ENCODE measurements at regions not wholly inside any gene's neighbourhood (a gene's known extent, or its start where the extent isn't known, plus 50 kb on each side); places are given as distances from the start of the nearest gene placed in this dataset.

DNA sequence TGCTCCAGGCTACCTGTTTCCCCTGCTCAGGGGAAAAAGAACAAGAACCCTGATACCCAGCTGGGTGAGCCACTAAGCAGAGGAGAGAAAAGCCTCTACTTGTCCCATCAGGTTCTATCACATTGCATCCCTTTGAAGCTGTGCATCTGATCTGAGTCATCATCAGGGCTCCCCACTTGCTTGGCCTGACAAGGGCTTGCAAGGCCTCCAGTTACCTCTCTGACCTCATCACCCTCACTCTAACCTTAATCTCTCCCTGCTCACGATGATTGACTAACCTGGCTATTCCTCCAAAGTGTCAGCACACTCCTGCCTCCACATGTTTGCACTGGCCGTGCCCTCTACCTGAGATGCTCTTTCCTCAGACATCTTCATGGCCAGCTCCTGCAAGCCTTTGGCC, 309.5 kb upstream of the CHD6 start:
- TF ChIP-seq, protein P1, sequence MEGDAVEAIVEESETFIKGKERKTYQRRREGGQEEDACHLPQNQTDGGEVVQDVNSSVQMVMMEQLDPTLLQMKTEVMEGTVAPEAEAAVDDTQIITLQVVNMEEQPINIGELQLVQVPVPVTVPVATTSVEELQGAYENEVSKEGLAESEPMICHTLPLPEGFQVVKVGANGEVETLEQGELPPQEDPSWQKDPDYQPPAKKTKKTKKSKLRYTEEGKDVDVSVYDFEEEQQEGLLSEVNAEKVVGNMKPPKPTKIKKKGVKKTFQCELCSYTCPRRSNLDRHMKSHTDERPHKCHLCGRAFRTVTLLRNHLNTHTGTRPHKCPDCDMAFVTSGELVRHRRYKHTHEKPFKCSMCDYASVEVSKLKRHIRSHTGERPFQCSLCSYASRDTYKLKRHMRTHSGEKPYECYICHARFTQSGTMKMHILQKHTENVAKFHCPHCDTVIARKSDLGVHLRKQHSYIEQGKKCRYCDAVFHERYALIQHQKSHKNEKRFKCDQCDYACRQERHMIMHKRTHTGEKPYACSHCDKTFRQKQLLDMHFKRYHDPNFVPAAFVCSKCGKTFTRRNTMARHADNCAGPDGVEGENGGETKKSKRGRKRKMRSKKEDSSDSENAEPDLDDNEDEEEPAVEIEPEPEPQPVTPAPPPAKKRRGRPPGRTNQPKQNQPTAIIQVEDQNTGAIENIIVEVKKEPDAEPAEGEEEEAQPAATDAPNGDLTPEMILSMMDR (IDR thresholded peaks at IDR 0.05): no peak
- Mint-ChIP-seq H3K27ac (no peak overlapping the region), H3K27me3 (ENCODE audit: low read depth, poor library complexity) (no peaks in the 10 kb centered on the region), H3K36me3 (ENCODE audit: low read depth) (no peaks in the 10 kb centered on the region), H3K9me3 (peaks cover 5% of the 10 kb centered on the region), H3K4me3 (no peak overlapping the region), H3K4me1 (peaks cover 6% of the 10 kb centered on the region)
- DNase-seq: no peak

DNA sequence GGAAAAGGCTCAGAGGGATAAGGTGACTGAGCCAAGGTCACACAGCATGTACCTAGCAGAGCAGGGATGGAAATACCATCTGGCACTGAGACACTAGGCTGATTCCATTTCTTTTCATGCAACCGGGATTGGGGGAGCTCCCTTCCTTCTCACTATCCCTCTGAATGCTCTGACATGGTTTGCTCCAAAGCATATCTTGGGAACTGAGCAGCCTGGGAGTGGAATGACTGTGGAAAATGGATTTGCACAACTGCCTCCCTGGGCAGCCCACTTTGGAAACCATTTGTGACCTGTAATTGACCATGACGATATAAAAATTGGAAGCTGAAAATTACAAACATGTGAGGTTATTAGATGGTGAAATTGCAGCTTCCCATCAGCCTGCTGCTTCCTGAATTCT, 309.0 kb upstream of the CHD6 start:
- H3K4me1 Mint-ChIP-seq: peaks cover 6% of the 10 kb centered on the region
- TF ChIP-seq, protein P1 (IDR thresholded peaks at IDR 0.05): no peak
- H3K9me3 Mint-ChIP-seq: peaks cover 5% of the 10 kb centered on the region
- no peak overlapping the region for H3K27ac Mint-ChIP-seq
- DNase-seq: no peak
- H3K4me3 Mint-ChIP-seq: no peak overlapping the region
- H3K27me3 Mint-ChIP-seq (ENCODE audit: low read depth, poor library complexity): no peaks in the 10 kb centered on the region
- H3K36me3 Mint-ChIP-seq (ENCODE audit: low read depth): no peaks in the 10 kb centered on the region

DNA sequence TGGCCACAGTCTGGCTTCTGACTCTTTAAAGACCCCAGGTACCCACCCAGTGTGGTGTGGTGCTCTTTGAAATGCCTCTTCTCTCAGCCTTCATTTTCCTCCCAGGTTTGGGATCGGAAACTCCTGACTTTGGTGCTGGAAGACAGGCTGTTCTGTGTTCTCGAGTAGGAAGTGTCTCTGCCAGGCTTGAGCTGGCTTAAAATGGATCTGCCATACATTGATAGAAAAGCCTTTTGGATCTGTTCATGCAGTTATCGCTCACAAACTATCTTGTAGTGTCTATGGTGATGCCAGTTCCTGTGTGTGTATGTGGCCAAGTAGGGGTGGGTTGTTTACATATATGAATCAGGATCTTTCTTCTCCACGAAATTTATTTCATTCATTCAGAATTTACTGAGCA, 307.3 kb upstream of the CHD6 start:
- TF ChIP-seq, protein P1 (IDR thresholded peaks at IDR 0.05): no peak
- H3K4me3 Mint-ChIP-seq: no peak overlapping the region
- H3K36me3 Mint-ChIP-seq (ENCODE audit: low read depth): no peaks in the 10 kb centered on the region
- no peaks in the 10 kb centered on the region for H3K27me3 Mint-ChIP-seq (ENCODE audit: low read depth, poor library complexity)
- H3K4me1 Mint-ChIP-seq: peaks cover 6% of the 10 kb centered on the region
- no peak overlapping the region for H3K27ac Mint-ChIP-seq
- DNase-seq: no peak
- H3K9me3 Mint-ChIP-seq: peaks cover 4% of the 10 kb centered on the region

DNA sequence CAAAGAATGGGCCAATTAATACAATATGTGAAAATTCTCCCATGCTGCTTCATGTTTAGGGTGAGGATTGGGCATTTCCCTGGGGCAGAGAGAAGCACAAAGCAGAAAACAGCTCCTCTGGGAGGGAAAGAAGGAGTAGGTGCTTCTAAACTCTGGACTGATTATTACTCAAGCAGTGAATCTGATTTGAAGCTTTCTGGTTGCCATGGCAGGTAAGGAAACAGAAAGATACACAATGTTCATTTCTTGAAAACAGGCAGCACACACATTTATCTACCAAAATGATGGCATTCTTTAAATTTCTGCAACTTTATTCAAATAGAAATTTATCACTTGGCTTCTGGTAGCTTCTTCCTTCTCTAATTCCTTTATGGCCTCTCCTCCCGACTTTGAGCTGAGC, 305.4 kb upstream of the CHD6 start:
- no peak overlapping the region for H3K4me3 Mint-ChIP-seq
- DNase-seq: no peak
- no peaks in the 10 kb centered on the region for H3K27me3 Mint-ChIP-seq (ENCODE audit: low read depth, poor library complexity)
- H3K27ac Mint-ChIP-seq: no peak overlapping the region
- TF ChIP-seq, protein P1 (IDR thresholded peaks at IDR 0.05): no peak
- H3K9me3 Mint-ChIP-seq: no peaks in the 10 kb centered on the region
- no peaks in the 10 kb centered on the region for H3K36me3 Mint-ChIP-seq (ENCODE audit: low read depth)
- peaks cover 6% of the 10 kb centered on the region for H3K4me1 Mint-ChIP-seq

DNA sequence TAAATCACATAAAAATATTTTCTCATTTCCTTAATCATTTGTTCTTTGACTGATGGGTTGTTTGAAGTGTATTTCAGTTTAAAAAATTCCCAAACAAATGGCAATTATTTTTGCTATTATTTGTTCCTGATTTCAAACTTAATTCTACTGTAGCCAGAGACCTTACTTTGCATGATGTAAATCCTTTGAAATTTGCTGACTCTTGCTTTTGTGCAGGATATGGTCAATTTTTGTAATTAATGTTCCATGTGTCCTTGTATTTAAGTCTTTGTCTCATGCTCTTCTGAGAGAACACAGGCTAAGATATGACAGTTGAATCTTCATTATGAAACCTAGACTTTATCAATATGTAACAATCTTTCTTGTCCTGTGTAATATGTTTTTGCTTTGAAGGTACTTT, 295.0 kb upstream of the CHD6 start:
- Mint-ChIP-seq H3K27ac (no peak overlapping the region), H3K4me1 (no peaks in the 10 kb centered on the region), H3K4me3 (no peak overlapping the region), H3K36me3 (ENCODE audit: low read depth) (no peaks in the 10 kb centered on the region), H3K9me3 (peaks cover 6% of the 10 kb centered on the region), H3K27me3 (ENCODE audit: low read depth, poor library complexity) (no peaks in the 10 kb centered on the region)
- TF ChIP-seq, protein P1 (IDR thresholded peaks at IDR 0.05): no peak
- DNase-seq: no peak

DNA sequence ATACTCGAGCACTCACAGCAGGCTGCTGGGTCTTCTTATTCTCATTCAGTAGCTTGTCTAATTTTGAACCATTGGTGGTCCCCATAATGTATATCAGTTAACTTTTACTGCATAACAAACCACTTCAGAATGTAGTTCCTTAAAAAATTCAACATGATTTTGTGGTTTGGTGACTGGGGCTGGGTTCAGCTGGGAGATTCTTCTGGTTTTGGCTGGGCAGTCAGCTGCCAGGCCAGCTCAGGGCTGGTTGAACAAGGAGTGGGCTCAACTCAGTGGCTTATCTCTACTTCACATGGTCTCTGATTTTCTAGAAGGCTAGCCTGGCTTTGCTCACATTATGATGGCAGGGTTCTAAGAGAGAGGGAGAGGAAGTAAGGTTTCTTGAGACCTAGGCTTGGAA, 292.4 kb upstream of the CHD6 start:
- Mint-ChIP-seq H3K4me1 (no peaks in the 10 kb centered on the region), H3K27me3 (ENCODE audit: low read depth, poor library complexity) (no peaks in the 10 kb centered on the region), H3K4me3 (no peak overlapping the region), H3K36me3 (ENCODE audit: low read depth) (no peaks in the 10 kb centered on the region), H3K27ac (no peak overlapping the region), H3K9me3 (peaks cover 6% of the 10 kb centered on the region)
- no peak for DNase-seq
- TF ChIP-seq, protein P1 (IDR thresholded peaks at IDR 0.05): no peak
